Karpas-422 (cell line): ENCODE measurements at regions not wholly inside any gene's neighbourhood (a gene's known extent, or its start where the extent isn't known, plus 50 kb on each side); places are given as distances from the start of the nearest gene placed in this dataset.
A peak's percentile ranks its signal among the peaks of the same experiment; 100 is the strongest.

Source experiments
- DNase-seq: peaks from one replicate; pipeline ENCODE4 v3.0.0-alpha.2; 2015
- H2AFZ ChIP-seq: fragments of 200-600 bp; sonication (generic); 2 replicates; pipeline ENCODE4 v1.6.1; 2014; ENCODE audit warnings: antibody characterized with exemption, low read length, mixed read lengths
- H3K27ac ChIP-seq: fragments of 200-600 bp; sonication (generic); 2 replicates; pipeline ENCODE4 v1.5.1; 2014; ENCODE audit warnings: mild to moderate bottlenecking, low read length, moderate library complexity
- H3K27me3 ChIP-seq: fragments of 200-600 bp; sonication (generic); 2 replicates; pipeline ENCODE4 v1.6.1; 2014; ENCODE audit warnings: low read length, mixed read lengths
- H3K36me3 ChIP-seq: fragments of 200-600 bp; sonication (generic); 2 replicates; pipeline ENCODE4 v1.6.1; 2014; ENCODE audit warnings: low read length, mixed read lengths; ENCODE audit not compliant: insufficient read depth
- H3K4me1 ChIP-seq: fragments of 200-600 bp; sonication (generic); 2 replicates; pipeline ENCODE4 v1.6.1; 2014; ENCODE audit warnings: mild to moderate bottlenecking, low read length, mixed read lengths
- H3K4me2 ChIP-seq: fragments of 200-600 bp; sonication (generic); 2 replicates; pipeline ENCODE4 v1.6.1; 2014; ENCODE audit warnings: low read length, low read depth, mild to moderate bottlenecking; ENCODE audit not compliant: poor library complexity, severe bottlenecking
- H3K4me3 ChIP-seq: fragments of 200-600 bp; sonication (generic); 2 replicates; pipeline ENCODE4 v1.5.1; 2014; ENCODE audit warnings: mild to moderate bottlenecking, antibody characterized with exemption, low read length, mixed read lengths
- H3K79me2 ChIP-seq: fragments of 200-600 bp; sonication (generic); 2 replicates; pipeline ENCODE4 v1.6.1; 2014; ENCODE audit warnings: mild to moderate bottlenecking, low read length, mixed read lengths
- H3K9ac ChIP-seq: fragments of 200-600 bp; sonication (generic); 2 replicates; pipeline ENCODE4 v1.6.0; 2014; ENCODE audit warnings: low read length
- H3K9me2 ChIP-seq: fragments of 200-600 bp; sonication (generic), shearing (Covaris generic); replicated peaks from 2 replicates; pipeline ENCODE4 v1.6.0; 2014; ENCODE audit warnings: mild to moderate bottlenecking, low read length, moderate library complexity; ENCODE audit not compliant: insufficient read depth
- H3K9me3 ChIP-seq: fragments of 300-700, 200-600 bp; sonication (generic); 2 replicates; pipeline ENCODE4 v1.6.1; 2014; ENCODE audit warnings: low read length, mixed read lengths
- H4K20me1 ChIP-seq: fragments of 200-600 bp; sonication (generic); 2 replicates; pipeline ENCODE4 v1.6.1; 2014; ENCODE audit warnings: mild to moderate bottlenecking, antibody characterized with exemption, low read length, low read depth; ENCODE audit not compliant: insufficient read depth

DNA sequence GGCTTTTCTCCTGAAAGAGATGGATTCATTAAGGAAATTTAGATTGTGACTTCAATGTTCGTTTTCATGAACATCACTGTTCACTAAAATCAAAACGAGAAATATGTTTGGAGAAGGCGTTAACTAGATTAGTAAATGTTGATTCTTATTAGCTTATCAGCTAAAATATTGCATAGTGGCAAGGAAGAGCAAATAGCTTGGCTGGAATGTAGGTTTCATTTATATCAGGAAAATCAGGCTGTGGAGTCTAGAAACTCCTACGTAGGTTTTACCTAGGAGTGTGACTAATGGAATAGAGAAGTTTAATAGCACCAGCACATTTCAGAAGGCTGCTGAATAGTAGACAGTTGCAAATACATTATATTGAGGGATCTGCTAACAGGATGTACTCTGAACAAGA lies 344.9 kb downstream of the LIG4 start:
- H3K9me3 ChIP-seq: peaks cover 6% of the 10 kb centered on the region
- H3K9ac ChIP-seq: no peak overlapping the region
- H3K4me1 ChIP-seq: no peaks in the 10 kb centered on the region
- no peaks in the 10 kb centered on the region for H4K20me1 ChIP-seq
- H2AFZ ChIP-seq: no peak overlapping the region
- no peak overlapping the region for H3K27ac ChIP-seq
- no peak overlapping the region for H3K4me3 ChIP-seq
- H3K4me2 ChIP-seq: no peak overlapping the region
- DNase-seq: no peak
- no peaks in the 10 kb centered on the region for H3K79me2 ChIP-seq
- H3K27me3 ChIP-seq: no peaks in the 10 kb centered on the region
- no peaks in the 10 kb centered on the region for H3K36me3 ChIP-seq
- H3K9me2 ChIP-seq: no peaks in the 10 kb centered on the region

DNA sequence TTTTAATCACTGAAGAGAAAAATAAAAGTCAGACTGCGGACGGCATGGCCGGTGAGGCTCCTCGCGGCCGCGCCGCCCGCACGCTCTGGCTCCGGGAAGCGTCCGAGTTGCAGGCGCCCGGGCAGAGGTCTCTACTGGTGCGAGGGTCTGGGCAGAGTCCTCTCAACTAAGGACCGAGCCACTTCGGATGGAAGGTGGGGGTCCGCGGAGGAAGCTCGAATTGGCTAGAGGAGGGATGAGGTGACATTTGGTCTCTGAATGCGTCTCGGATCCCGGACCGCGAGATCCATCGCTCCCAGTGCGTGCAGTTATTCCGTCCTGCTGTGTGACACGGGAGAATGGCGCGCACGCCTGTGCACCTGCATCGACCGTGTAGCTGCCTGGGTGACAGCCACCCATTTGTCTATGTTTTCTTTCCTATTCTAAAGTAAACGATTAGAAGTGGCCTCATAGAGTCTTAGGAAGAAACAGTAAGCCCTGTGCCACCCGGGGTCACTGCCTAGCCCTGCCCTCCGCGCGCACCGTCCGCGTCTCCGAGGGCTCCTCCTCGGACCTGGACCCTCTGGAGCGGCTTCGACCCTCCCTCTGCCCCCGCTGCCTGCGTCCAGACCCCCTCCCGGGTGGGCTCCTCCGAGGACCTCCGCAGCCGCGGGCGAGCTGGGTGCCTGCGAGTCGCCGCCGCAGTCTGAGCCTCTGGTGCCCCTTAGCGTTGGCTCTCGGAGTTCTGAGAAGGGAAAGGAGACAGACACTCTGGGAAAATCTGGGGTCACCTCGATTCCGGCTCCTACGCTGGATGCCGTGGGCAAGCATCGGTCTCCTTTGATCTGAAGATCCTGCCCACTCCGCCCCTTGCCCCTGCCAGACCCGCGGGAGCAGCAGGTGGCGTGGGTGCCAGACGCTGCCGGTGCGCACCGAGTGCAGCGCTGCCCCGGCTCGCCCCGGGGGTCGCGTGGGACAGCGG lies 347.4 kb downstream of the LIG4 start:
- no peaks in the 10 kb centered on the region for H3K9me2 ChIP-seq
- H3K36me3 ChIP-seq: no peaks in the 10 kb centered on the region
- H3K9me3 ChIP-seq: peaks cover 11% of the 10 kb centered on the region
- no peaks in the 10 kb centered on the region for H3K79me2 ChIP-seq
- DNase-seq: no peak
- no peak overlapping the region for H2AFZ ChIP-seq
- no peaks in the 10 kb centered on the region for H4K20me1 ChIP-seq
- H3K27me3 ChIP-seq: no peaks in the 10 kb centered on the region
- H3K4me1 ChIP-seq: no peaks in the 10 kb centered on the region
- H3K9ac ChIP-seq: no peak overlapping the region
- no peak overlapping the region for H3K4me3 ChIP-seq
- no peak overlapping the region for H3K4me2 ChIP-seq
- no peak overlapping the region for H3K27ac ChIP-seq

DNA sequence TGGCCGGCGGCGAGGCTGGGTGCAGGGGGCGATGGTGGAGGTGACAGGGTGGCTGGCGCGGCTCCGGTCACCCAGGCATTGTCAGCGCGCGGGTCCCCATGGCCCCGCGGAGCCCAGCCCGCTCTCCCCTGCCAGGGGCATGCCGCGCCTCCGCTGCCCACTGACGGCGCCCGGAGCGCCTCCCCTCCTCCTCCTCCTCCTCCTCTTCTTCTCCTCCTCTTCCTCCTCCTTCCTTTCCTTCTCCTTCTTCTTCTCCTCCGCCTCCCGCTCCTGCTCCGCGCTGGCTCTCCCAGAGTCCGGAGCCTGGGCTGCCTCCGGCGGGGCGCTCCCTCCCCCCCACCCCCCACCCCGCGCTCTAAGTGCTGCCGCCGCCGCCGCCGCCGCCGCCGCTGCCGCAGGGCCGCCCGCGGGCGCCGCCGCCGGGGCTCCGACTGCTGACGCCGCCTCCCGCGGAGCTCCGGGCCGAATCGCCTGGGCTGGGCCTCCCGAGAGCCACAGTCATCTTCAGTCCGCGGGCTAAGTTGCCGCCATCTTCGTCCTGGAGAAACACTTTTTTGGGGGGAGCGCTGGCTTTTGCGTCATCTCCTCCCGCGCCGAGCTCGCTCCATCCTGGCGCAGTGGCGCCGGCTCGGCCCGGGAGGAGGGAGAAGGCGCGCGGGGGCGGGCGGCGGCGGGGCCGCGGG lies 348.3 kb downstream of the LIG4 start:
- Histone ChIP-seq H4K20me1 (no peaks in the 10 kb centered on the region), H3K4me1 (no peaks in the 10 kb centered on the region), H3K27me3 (no peaks in the 10 kb centered on the region), H3K9ac (no peak overlapping the region), H3K9me3 (peaks cover 12% of the 10 kb centered on the region), H3K9me2 (no peaks in the 10 kb centered on the region), H3K4me2 (no peak overlapping the region), H3K79me2 (no peaks in the 10 kb centered on the region), H3K27ac (no peak overlapping the region), H3K4me3 (no peak overlapping the region), H2AFZ (no peak overlapping the region), H3K36me3 (no peaks in the 10 kb centered on the region)
- DNase-seq: no peak

DNA sequence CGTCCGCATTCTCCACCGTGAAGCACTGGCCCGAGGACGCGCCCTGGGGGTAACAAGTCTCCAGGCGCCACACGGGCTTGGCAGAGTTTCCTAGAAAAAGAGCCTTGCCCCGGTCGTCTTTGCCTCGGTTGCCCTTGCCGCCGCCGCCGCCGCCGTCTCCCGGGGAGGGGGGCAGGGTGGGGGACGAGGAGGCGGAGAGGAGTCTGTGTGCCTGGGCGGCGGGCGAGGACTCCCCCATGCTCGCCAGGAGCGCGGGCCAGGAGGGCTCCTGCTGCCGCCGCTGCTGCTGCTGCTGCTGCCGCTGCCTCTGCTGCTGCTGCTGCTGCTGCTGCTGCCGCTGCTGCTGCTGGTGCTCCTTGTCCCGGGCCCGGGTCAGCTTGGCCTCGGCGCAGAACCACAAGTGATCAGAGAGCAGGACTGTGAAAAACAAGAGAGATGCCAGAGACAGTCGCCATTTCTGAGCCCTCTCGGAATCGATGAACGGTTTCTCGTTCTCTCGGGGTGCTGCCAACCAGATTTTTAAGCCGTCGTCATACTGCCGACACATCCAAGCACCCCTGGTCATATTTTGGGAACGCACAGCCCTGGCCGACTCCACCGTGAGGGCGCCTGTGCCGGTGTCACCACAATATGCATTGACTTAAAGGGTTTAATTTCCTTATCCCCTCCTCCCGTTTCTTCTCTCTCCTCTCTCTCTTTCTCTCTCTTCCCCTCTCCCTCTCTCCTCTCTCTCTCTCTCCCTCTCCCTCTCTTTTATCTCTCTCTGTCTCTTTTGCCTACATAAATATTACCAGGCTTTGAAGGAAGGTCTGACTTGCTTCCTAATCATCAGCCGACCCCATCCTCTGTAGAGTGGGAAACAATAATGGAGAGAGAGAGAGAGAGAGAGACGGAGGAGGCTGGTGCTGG lies 349.1 kb downstream of the LIG4 start:
- no peak overlapping the region for H3K4me3 ChIP-seq
- no peak for DNase-seq
- peaks cover 14% of the 10 kb centered on the region for H3K9me3 ChIP-seq
- no peaks in the 10 kb centered on the region for H3K9me2 ChIP-seq
- H3K27ac ChIP-seq: no peak overlapping the region
- H2AFZ ChIP-seq: no peak overlapping the region
- no peaks in the 10 kb centered on the region for H3K79me2 ChIP-seq
- H3K4me1 ChIP-seq: no peaks in the 10 kb centered on the region
- H3K27me3 ChIP-seq: no peaks in the 10 kb centered on the region
- H3K4me2 ChIP-seq: no peak overlapping the region
- H3K9ac ChIP-seq: no peak overlapping the region
- no peaks in the 10 kb centered on the region for H3K36me3 ChIP-seq
- H4K20me1 ChIP-seq: no peaks in the 10 kb centered on the region

DNA sequence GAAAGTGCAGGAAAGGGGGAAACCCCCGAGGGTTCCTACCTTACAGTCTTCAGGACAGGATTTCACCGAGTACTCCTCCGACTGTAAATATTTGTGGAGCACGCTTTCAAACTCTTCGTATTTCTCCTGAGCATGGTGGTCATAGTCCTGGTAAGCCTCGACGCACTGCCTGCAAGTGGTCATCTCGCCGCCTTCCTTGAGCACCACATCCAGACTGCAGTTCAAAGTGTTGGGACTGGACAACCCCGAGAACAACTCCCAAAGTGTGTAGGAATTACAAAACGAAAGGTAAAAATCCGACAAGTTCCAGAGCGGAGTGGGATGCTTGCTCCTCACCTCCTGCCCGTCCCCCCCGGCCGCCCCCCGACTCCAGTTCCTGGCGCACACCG lies 349.7 kb downstream of the LIG4 start:
- no peaks in the 10 kb centered on the region for H3K79me2 ChIP-seq

DNA sequence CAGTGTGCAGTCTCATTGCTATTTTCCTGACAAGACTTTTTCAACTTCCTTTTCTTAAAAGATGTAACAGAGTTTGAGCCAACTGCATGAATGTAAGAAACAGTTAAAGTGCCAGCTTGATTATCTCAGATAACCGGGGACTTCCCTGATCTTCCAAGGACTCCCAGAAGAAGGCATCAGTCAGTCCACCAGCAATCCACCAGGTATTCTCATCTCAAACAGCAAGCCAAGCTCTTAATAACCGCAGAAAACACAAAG lies 350.1 kb downstream of the LIG4 start:
- Histone ChIP-seq H3K27me3 (no peaks in the 10 kb centered on the region), H4K20me1 (no peaks in the 10 kb centered on the region), H2AFZ (no peak overlapping the region), H3K4me1 (no peaks in the 10 kb centered on the region), H3K9me2 (no peaks in the 10 kb centered on the region), H3K79me2 (no peaks in the 10 kb centered on the region), H3K4me2 (no peak overlapping the region), H3K9ac (no peak overlapping the region), H3K36me3 (no peaks in the 10 kb centered on the region), H3K4me3 (no peak overlapping the region), H3K27ac (no peak overlapping the region), H3K9me3 (peaks cover 16% of the 10 kb centered on the region)
- DNase-seq: no peak

More for the DNA sequence above, 349.7 kb downstream of the LIG4 start:
- Histone ChIP-seq H3K9ac (no peak overlapping the region), H3K27ac (no peak overlapping the region), H3K4me3 (no peak overlapping the region), H3K27me3 (no peaks in the 10 kb centered on the region), H3K36me3 (no peaks in the 10 kb centered on the region), H3K9me3 (peaks cover 14% of the 10 kb centered on the region), H3K9me2 (no peaks in the 10 kb centered on the region), H2AFZ (no peak overlapping the region), H3K4me2 (no peak overlapping the region), H4K20me1 (no peaks in the 10 kb centered on the region), H3K4me1 (no peaks in the 10 kb centered on the region)
- no peak for DNase-seq

DNA sequence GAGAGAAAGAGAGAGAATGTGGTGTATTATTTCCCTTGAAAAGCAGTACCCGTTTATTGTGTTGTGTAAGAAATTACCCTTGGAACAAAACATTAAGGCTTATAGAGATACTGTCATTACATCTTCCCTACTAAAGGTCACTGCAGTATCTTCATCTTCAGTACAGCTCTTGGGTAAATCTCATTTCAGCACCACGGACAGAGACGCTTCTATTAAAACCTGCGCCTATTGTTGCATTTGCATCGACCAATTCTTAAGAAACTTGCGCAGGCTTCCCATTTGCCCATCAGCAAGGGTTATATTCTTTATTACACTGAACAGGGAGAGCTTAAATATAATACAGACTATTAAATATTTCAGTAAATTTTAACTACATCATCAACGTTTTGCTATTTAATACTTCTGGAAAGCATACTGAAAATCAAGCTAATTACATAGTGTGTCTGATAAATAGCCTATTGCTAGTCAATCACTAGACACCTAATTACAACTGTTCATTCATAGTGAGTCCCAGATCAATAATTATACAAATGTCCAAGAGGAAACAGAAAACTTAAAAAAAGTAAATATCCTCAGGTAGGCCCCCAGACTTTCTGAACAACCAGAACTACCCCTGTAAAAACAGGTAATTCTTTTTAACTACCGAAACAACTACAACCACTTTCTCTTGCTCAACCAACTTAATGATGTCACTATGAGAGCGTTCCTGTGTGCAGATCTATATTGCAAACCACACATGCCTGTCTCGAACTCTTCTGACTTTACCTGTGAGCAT lies 350.6 kb downstream of the LIG4 start:
- Histone ChIP-seq H3K9me3 (peaks cover 19% of the 10 kb centered on the region), H4K20me1 (no peaks in the 10 kb centered on the region), H3K4me2 (no peak overlapping the region), H3K36me3 (no peaks in the 10 kb centered on the region), H2AFZ (no peak overlapping the region), H3K9ac (no peak overlapping the region), H3K27me3 (no peaks in the 10 kb centered on the region), H3K9me2 (no peaks in the 10 kb centered on the region), H3K27ac (no peak overlapping the region), H3K4me3 (no peak overlapping the region), H3K79me2 (no peaks in the 10 kb centered on the region), H3K4me1 (no peaks in the 10 kb centered on the region)
- peak; percentile 61 for DNase-seq
